GM06990 (cell line): ENCODE measurements at regions not wholly inside any gene's neighbourhood (a gene's known extent, or its start where the extent isn't known, plus 50 kb on each side); places are given as distances from the start of the nearest gene placed in this dataset.

Experiments used
- DNase-seq: peaks from one replicate; pipeline ENCODE4 v3.0.0-alpha.2; 2011; ENCODE audit not compliant: insufficient read length; ENCODE audit errors: extremely low read depth
- H3K27me3 ChIP-seq: replicated peaks from 2 replicates; pipeline ENCODE4 v1.6.0; 2011; ENCODE audit warnings: low read length; ENCODE audit not compliant: control insufficient read depth, insufficient read depth
- H3K36me3 ChIP-seq: 2 replicates; pipeline ENCODE4 v1.5.1; 2011; ENCODE audit warnings: low read length; ENCODE audit not compliant: control insufficient read depth, insufficient read depth
- H3K4me3 ChIP-seq: replicated peaks from 2 replicates; pipeline ENCODE4 v1.5.1; 2011; ENCODE audit warnings: low read depth, mild to moderate bottlenecking, control low read depth, low read length
- CTCF ChIP-seq: IDR thresholded peaks from 2 replicates; pipeline ENCODE4 v1.5.1; 2011; ENCODE audit warnings: low read length, control low read depth, mild to moderate bottlenecking, inconsistent platforms; ENCODE audit not compliant: insufficient read depth, poor library complexity, severe bottlenecking

GRCh38 chr3:25338158-25338725 is 89.8 kb upstream of the RARB start:
- H3K36me3 ChIP-seq: no peaks in the 10 kb centered on the region
- peaks cover 1% of the 10 kb centered on the region; the same call in 1 of the 2 replicates for H3K27me3 ChIP-seq
- H3K4me3 ChIP-seq: no peak overlapping the region
- no peak for DNase-seq
- TF ChIP-seq CTCF: no peak

DNA sequence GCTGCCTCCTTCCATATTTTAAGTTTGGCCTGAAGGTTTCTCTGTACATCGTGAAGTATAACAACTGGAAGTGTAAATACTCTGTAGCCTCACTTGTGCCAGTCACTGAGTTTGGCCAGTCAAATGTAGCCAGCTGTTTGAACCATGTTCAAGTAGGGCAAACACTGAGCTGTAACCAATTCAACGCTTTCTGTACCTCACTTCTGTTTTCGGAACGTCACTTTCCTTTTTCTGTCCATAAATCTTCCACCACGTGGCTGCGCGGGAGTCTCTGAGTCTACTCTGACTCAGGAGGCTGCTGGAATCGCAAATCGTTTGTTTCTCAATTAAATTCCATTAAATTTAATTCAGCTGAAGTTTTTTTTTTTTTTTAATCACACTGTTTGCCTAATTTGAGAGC is 88.8 kb upstream of the RARB start:
- no peak for DNase-seq
- TF ChIP-seq CTCF: no peak
- Histone ChIP-seq H3K4me3 (no peak overlapping the region), H3K36me3 (no peaks in the 10 kb centered on the region), H3K27me3 (peaks cover 1% of the 10 kb centered on the region; the same call in 1 of the 2 replicates)

DNA sequence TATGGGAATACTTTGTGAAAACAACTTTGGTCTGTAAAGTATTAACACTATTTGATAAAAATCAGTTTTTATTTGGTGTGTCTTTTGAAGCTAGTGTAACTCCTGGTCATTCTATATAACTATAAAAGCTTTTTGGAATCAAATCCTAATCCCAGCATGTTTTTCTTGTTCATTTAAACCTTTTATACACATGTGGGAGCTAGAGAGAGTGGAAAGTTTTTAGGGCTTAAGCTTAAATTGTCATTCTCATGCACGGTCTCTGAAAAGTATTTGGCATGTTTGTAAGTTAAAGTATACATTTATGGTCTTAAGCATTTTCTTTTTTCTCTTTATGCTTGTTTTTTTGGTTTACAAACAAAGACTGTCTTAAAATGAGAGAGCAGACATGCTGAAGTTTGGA is 83.4 kb upstream of the RARB start:
- H3K36me3 ChIP-seq: no peaks in the 10 kb centered on the region
- 0 out of 2 replicates have a peak, but pooled peaks cover 1% of the 10 kb centered on the region for H3K27me3 ChIP-seq
- no peak for TF ChIP-seq CTCF
- DNase-seq: no peak
- no peak overlapping the region for H3K4me3 ChIP-seq

GRCh38 chr3:25349095-25349494 is 79.0 kb upstream of the RARB start:
- TF ChIP-seq CTCF: no peak
- H3K4me3 ChIP-seq: no peak overlapping the region
- no peaks in the 10 kb centered on the region for H3K27me3 ChIP-seq
- H3K36me3 ChIP-seq: no peaks in the 10 kb centered on the region
- DNase-seq: no peak

- no peak for DNase-seq
- Histone ChIP-seq H3K27me3 (no peaks in the 10 kb centered on the region), H3K4me3 (no peak overlapping the region), H3K36me3 (no peaks in the 10 kb centered on the region)
- no peak for TF ChIP-seq CTCF
Observed at GRCh38 chr3:25349828-25350724, 78.0 kb upstream of the RARB start.
